VCaP (cell line): ENCODE measurements at regions not wholly inside any gene's neighbourhood (a gene's known extent, or its start where the extent isn't known, plus 50 kb on each side); places are given as distances from the start of the nearest gene placed in this dataset.

Source experiments
- H3K27ac ChIP-seq: fragments of 450-650 bp; 2 replicates; pipeline ENCODE4 v1.5.1; 2017
- CTCF ChIP-seq: fragments of 450-650 bp; conservative IDR thresholded peaks from 2 replicates; pipeline ENCODE4 v1.5.1; 2017; ENCODE audit warnings: mild to moderate bottlenecking, moderate library complexity

GRCh38 chr3:25293736-25294135, 134.3 kb upstream of the RARB start:
- TF ChIP-seq CTCF, result no peak
- H3K27ac ChIP-seq, result no peak overlapping the region

- no peak for TF ChIP-seq CTCF
- H3K27ac ChIP-seq, result no peak overlapping the region
Observed at GRCh38 chr3:25294169-25294805, 133.8 kb upstream of the RARB start.

GRCh38 chr3:25297667-25298585, 130.1 kb upstream of the RARB start:
- no peak overlapping the region for H3K27ac ChIP-seq
- no peak for TF ChIP-seq CTCF

- no peak overlapping the region for H3K27ac ChIP-seq
- TF ChIP-seq CTCF, result no peak
Observed at GRCh38 chr3:25300141-25300540, 127.9 kb upstream of the RARB start.

GRCh38 chr3:25304916-25305315, 123.1 kb upstream of the RARB start:
- no peak for TF ChIP-seq CTCF
- no peak overlapping the region for H3K27ac ChIP-seq

GRCh38 chr3:25306066-25306465, 122.0 kb upstream of the RARB start:
- no peak for TF ChIP-seq CTCF

GRCh38 chr3:25306705-25307104, 121.4 kb upstream of the RARB start:
- no peak overlapping the region for H3K27ac ChIP-seq
- no peak for TF ChIP-seq CTCF

More at GRCh38 chr3:25306066-25306465, 122.0 kb upstream of the RARB start:
- no peak overlapping the region for H3K27ac ChIP-seq
